Fibroblast of the aortic adventitia (primary cell): ENCODE measurements at regions not wholly inside any gene's neighbourhood (a gene's known extent, or its start where the extent isn't known, plus 50 kb on each side); places are given as distances from the start of the nearest gene placed in this dataset.

Source experiments
- DNase-seq: peaks from one replicate; pipeline ENCODE4 v3.0.0-alpha.2; 2010; ENCODE audit warnings: low read depth
- H3K4me3 ChIP-seq: 2 replicates; pipeline ENCODE4 v1.5.1; 2011; ENCODE audit warnings: low read depth, mild to moderate bottlenecking, control low read depth, low read length, moderate library complexity
- CTCF ChIP-seq: IDR thresholded peaks from 2 replicates; pipeline ENCODE4 v1.5.1; 2011; ENCODE audit warnings: mild to moderate bottlenecking, low read length, control low read depth, inconsistent platforms; ENCODE audit not compliant: insufficient read depth

- no peak for TF ChIP-seq CTCF
- DNase-seq, result no peak
- H3K4me3 ChIP-seq, result no peak overlapping the region
These were observed 79.6 kb downstream of the RPS12 start for GRCh38 chr6:132893772-132894490.

- no peak for DNase-seq
- no peak for TF ChIP-seq CTCF
- no peak overlapping the region for H3K4me3 ChIP-seq
These were observed 84.0 kb downstream of the RPS12 start for GRCh38 chr6:132898376-132898775.

DNA sequence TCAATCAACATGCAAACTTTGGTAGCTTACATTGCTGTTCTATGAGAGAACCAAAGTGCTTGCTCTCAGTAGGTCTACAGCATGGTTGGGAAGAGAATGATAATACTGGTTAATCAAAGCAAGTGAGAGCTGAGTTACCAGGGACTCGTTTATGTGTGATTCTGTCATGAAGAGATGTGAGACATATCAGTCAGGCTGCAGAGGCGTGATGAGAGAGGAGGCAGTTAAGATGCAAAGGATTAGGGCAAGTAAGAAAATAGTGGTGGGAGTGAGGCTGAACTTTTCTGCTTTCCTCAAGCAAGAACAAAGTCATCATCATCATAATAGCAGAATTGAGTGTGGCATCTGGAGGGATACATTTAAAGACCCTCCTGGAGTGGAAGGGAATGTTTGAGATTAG, 86.5 kb downstream of the RPS12 start:
- H3K4me3 ChIP-seq, result no peak overlapping the region
- TF ChIP-seq CTCF, result no peak
- DNase-seq, result no peak

GRCh38 chr6:132902901-132903300, 88.5 kb downstream of the RPS12 start:
- H3K4me3 ChIP-seq, result no peak overlapping the region
- no peak for TF ChIP-seq CTCF
- DNase-seq, result no peak

DNA sequence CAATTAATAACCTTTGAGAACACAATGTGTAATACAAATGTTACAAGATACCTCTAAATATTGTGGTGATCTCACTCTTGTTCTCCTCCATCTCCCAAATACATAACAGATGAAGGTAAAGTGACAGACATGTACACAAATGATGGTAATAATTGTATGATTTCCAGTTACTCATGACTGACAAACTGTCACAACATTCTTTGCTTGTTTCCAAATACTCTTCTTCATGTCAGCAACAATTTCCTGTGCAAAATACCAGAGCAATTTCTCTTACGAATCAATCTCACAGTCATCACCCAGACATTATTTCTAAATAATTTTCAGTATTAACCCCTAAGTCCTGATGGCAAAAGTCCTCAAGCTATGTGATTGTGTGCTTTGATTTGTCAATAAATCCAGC, 92.9 kb downstream of the RPS12 start:
- no peak overlapping the region for H3K4me3 ChIP-seq
- TF ChIP-seq CTCF, result no peak
- no peak for DNase-seq

GRCh38 chr6:132907914-132908313, 93.5 kb downstream of the RPS12 start:
- DNase-seq, result no peak
- H3K4me3 ChIP-seq, result no peak overlapping the region

More at GRCh38 chr6:132907914-132908313, 93.5 kb downstream of the RPS12 start:
- TF ChIP-seq CTCF, result no peak
